Tibial nerve (tissue), 4 donors: ENCODE measurements at regions not wholly inside any gene's neighbourhood (a gene's known extent, or its start where the extent isn't known, plus 50 kb on each side); places are given as distances from the start of the nearest gene placed in this dataset.
"Not testable (repeated sequence)": the region's sequence is repeated elsewhere in the genome, so short reads cannot be mapped to it uniquely, and the experiment has no call there.

Experiments used
- DNase-seq, 2 donors: peaks; one replicate each; pipeline ENCODE4 v3.0.0-alpha.2; 2019; ENCODE audit warnings: low spot score in 2 of 2
- H3K27ac ChIP-seq, 4 donors: fragments of 200-600 bp; sonication (generic) in 3 of 4; one replicate each; pipeline ENCODE4 v1.5.1; 2017 to 2019; ENCODE audit warnings: mild to moderate bottlenecking in 1 of 4
- H3K27me3 ChIP-seq, 2 donors: fragments of 200-600 bp; sonication (generic) in 1 of 2; one replicate each; pipeline versions ENCODE4 v1.5.1 to v1.6.0; 2017 to 2019
- H3K36me3 ChIP-seq, 3 donors: fragments of 200-600 bp; sonication (generic); one replicate each; pipeline ENCODE4 v1.5.1; 2018 to 2019
- H3K4me1 ChIP-seq, 4 donors: fragments of 200-600 bp; sonication (generic) in 3 of 4; one replicate each; pipeline ENCODE4 v1.5.1; 2017 to 2019
- H3K4me3 ChIP-seq, 4 donors: fragments of 200-600 bp; sonication (generic) in 3 of 4; one replicate each; pipeline ENCODE4 v1.5.1; 2017 to 2019; ENCODE audit warnings: mild to moderate bottlenecking in 1 of 4, moderate library complexity in 1 of 4
- H3K9me3 ChIP-seq, 4 donors: fragments of 200-600 bp; sonication (generic) in 3 of 4; one replicate each; pipeline ENCODE4 v1.5.1; 2017 to 2019
- EP300 ChIP-seq, 2 donors: sonication (generic); formaldehyde crosslinking; IDR thresholded peaks; one replicate each; pipeline ENCODE4 v1.6.1; 2017; ENCODE audit warnings: antibody characterized with exemption in 2 of 2, mild to moderate bottlenecking in 1 of 2
- POLR2A ChIP-seq, 2 donors: fragments of 450-650 bp; IDR thresholded peaks; one replicate each; pipeline ENCODE4 v1.6.1; 2017; ENCODE audit warnings: antibody characterized with exemption in 2 of 2, mild to moderate bottlenecking in 2 of 2, moderate library complexity in 2 of 2
- WGBS, 2 donors: methylation state at CpG; one replicate each; pipeline ENCODE4 v1.1.5; 2018; 5-methylcytosine and 5-hydroxymethylcytosine counted together
- TF ChIP-seq, protein P1 (sequence below), 5 experiments: fragments of 200-600 bp in 3 of 5; fragments of 450-650 bp in 2 of 5; sonication (generic) in 3 of 5; IDR thresholded peaks; one replicate each; pipeline ENCODE4 v1.5.1; 2016 to 2019; ENCODE audit warnings: antibody characterized with exemption in 5 of 5, mild to moderate bottlenecking in 3 of 5, moderate library complexity in 2 of 5

DNA sequence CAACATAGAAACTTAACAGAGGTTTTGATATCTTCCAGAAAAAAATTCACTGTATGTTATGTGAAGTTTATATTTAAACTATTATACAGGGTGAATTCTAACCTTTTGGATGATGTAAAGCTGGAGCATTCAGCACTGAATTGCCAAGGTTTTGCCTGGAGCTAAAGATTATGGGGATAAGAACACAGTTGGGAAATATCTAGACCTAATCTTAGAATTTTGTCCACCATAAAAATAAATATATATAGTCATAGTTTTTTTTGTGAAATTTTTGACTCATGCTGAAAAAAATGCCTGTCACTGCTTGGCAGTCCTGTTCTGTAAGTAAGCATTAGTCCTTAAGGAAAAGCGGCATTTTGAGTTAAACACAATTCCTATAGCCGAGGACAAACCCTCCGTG is 339.3 kb upstream of the TMEFF2 start:
- 93 to 94% methylated on average over 3 of the region's 3 CpGs for WGBS, 2 donors
- TF ChIP-seq EP300 (IDR thresholded peaks at IDR 0.05) (no peak), POLR2A (IDR thresholded peaks at IDR 0.05) (no peak)
- TF ChIP-seq, protein P1, sequence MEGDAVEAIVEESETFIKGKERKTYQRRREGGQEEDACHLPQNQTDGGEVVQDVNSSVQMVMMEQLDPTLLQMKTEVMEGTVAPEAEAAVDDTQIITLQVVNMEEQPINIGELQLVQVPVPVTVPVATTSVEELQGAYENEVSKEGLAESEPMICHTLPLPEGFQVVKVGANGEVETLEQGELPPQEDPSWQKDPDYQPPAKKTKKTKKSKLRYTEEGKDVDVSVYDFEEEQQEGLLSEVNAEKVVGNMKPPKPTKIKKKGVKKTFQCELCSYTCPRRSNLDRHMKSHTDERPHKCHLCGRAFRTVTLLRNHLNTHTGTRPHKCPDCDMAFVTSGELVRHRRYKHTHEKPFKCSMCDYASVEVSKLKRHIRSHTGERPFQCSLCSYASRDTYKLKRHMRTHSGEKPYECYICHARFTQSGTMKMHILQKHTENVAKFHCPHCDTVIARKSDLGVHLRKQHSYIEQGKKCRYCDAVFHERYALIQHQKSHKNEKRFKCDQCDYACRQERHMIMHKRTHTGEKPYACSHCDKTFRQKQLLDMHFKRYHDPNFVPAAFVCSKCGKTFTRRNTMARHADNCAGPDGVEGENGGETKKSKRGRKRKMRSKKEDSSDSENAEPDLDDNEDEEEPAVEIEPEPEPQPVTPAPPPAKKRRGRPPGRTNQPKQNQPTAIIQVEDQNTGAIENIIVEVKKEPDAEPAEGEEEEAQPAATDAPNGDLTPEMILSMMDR (IDR thresholded peaks at IDR 0.05) = no peak
- Histone ChIP-seq H3K36me3 (no peaks in the 10 kb centered on the region), H3K9me3 (no peaks in the 10 kb centered on the region), H3K4me3 (no peak overlapping the region), H3K27ac (no peak overlapping the region), H3K4me1 (no peaks in the 10 kb centered on the region), H3K27me3 (no peaks in the 10 kb centered on the region)
- DNase-seq = no peak

DNA sequence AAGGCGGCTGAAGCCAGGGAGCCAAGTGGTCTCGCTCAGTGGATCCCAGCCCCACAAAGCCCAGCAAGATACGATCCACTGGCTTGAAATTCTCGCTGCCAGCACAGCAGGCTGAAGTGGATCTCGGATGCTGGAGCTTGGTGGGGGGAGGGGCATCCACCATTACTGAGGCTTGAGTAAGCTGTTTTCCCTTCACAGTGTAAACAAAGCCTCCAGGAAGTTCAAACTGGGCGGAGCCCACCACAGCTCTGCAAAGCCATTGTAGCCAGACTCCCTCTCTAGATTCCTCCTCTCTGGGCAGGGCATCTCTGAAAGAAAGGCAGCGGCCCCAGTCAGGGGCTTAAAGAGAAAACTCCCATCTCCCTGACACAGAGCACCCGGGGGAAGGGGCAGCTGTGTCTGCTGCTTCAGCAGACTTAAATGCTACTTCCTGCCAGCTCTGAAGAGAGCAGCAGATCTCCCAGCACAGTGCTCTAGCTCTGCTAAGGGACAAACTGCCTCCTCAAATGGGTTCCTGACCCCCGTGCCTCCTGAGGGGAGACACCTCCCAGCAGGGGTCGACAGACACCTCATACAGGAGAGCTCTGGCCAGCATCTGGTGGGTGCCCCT is 330.0 kb upstream of the TMEFF2 start:
- H3K9me3 ChIP-seq = peaks cover 0 to 21% (median 0%) of the 10 kb centered on the region in 4 donors
- not testable (repeated sequence) for H3K27me3 ChIP-seq, H3K4me3 ChIP-seq, H3K27ac ChIP-seq, H3K36me3 ChIP-seq, DNase-seq, H3K4me1 ChIP-seq
- 80 to 87% methylated on average over 10 of the region's 10 CpGs for WGBS, 2 donors

DNA sequence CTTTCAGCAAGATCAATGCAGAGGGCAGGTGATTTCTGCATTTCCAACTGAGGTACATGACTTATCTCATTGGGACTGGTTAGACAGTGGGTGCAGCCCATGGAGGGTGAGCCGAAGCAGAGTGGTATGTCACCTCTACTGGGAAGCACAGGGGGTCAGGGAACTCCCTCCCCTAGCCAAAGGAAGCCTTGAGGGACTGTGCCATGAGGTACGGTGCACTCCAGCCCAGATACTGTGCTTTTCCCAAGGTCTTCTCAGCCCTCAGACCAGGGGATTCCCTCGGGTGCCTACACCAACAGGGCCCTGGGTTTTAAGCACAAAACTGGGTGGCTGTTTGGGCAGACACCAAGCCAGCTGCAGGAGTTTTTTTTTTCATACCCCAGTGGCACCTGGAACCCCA is 329.5 kb upstream of the TMEFF2 start:
- H3K27ac ChIP-seq, H3K4me1 ChIP-seq, DNase-seq, H3K4me3 ChIP-seq, H3K27me3 ChIP-seq, H3K36me3 ChIP-seq: not testable (repeated sequence)
- 78 to 87% methylated on average over 2 to 3 of the region's 3 CpGs for WGBS, 2 donors
- H3K9me3 ChIP-seq = peaks cover 0 to 21% (median 0%) of the 10 kb centered on the region in 4 donors

DNA sequence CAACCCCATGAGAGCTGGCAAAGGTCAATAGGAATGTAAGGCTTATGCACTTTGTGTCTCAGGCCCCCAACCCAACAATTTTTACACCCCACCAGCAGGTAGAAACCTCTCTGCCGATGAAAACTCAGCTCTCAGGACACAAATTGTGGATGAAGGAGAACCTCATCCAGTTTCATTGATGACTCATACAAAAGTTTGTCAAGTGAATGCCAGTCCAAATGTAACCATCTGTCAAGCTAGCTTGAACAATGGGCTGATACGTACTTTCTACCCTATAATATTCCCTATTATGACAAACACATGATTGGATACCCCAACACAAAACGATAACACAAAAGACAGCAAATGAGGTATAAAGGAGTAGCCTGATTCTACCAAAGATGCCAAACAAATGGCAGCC is 321.2 kb upstream of the TMEFF2 start:
- Histone ChIP-seq H3K4me3 (no peak overlapping the region), H3K27ac (no peak overlapping the region), H3K4me1 (no peaks in the 10 kb centered on the region), H3K27me3 (no peaks in the 10 kb centered on the region), H3K36me3 (no peaks in the 10 kb centered on the region), H3K9me3 (no peaks in the 10 kb centered on the region)
- no peak for DNase-seq
- WGBS, 2 donors = 83 to 95% methylated on average over 3 of the region's 3 CpGs
- TF ChIP-seq EP300 (IDR thresholded peaks at IDR 0.05) (no peak), POLR2A (IDR thresholded peaks at IDR 0.05) (no peak)
- TF ChIP-seq, protein P1 (IDR thresholded peaks at IDR 0.05) = no peak

DNA sequence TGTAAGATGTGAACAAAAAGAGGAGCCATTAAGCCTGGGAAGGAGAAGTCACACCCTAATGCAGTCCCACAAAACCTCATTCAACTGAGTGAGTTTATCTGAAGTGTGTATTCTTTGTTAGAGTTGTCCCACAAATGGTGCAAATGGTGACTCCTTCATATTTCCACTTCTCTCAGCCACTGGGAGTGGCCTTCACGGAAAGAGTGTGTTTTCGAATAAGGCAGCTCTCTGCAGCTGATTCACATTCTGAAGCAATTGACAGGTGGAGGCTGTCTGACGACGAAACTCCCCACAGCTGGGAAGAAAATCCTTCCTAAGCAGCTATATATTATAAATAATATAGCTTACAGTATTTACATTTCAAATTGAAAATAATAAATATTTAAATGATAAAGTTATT is 318.8 kb upstream of the TMEFF2 start:
- no peaks in the 10 kb centered on the region for H3K36me3 ChIP-seq
- H3K27me3 ChIP-seq = no peaks in the 10 kb centered on the region
- DNase-seq = no peak
- 80 to 81% methylated on average over 4 of the region's 4 CpGs for WGBS, 2 donors
- H3K4me1 ChIP-seq = no peaks in the 10 kb centered on the region
- TF ChIP-seq POLR2A (IDR thresholded peaks at IDR 0.05) = no peak
- no peak for TF ChIP-seq EP300 (IDR thresholded peaks at IDR 0.05)
- TF ChIP-seq, protein P1 (IDR thresholded peaks at IDR 0.05) = no peak
- no peak overlapping the region for H3K27ac ChIP-seq
- no peak overlapping the region for H3K4me3 ChIP-seq
- H3K9me3 ChIP-seq = no peaks in the 10 kb centered on the region

DNA sequence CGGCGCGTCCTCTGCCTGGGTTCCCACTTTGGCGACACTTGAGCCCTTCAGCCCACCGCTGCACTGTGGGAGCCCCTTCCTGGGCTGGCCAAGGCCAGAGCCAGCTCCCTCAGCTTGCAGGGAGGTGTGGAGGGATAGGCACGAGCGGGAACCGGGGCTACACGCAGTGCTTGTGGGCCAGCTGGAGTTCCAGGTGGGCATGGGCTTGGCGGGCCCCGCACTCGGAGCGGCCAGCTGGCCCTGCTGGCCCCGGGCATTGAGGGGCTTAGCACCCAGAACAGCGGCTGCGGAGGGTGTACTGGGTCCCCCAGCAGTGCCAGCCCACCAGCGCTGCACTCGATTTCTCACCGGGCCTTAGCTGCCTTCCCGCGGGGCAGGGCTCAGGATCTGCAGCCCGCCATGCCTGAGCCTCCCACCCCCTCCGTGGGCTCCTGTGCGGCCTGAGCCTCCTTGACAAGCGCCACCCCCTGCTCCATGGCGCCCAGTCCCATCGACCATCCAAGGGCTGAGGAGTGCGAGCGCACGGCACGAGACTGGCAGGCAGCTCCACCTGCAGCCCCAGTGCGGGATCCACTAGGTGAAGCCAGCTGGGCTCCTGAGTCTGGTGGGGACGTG is 313.2 kb upstream of the TMEFF2 start:
- not testable (repeated sequence) for H3K36me3 ChIP-seq, H3K27ac ChIP-seq, H3K4me3 ChIP-seq, H3K4me1 ChIP-seq, H3K27me3 ChIP-seq, DNase-seq, H3K9me3 ChIP-seq
- 96 to 100% methylated on average over 5 to 13 of the region's 33 CpGs for WGBS, 2 donors
